Activated CD8-positive, alpha-beta memory T cell treated with anti-CD3 and anti-CD28 coated beads for 1 hour (primary cell): ENCODE measurements at regions not wholly inside any gene's neighbourhood (a gene's known extent, or its start where the extent isn't known, plus 50 kb on each side); places are given as distances from the start of the nearest gene placed in this dataset.
"Not testable (repeated sequence)": the region's sequence is repeated elsewhere in the genome, so short reads cannot be mapped to it uniquely, and the experiment has no call there.

Experiments used
- DNase-seq, 2 donors: peaks; one replicate each; pipeline ENCODE4 v3.0.0-alpha.2; 2020; ENCODE audit warnings: low read depth in 1 of 2; ENCODE audit errors: extremely low read depth in 1 of 2

DNA sequence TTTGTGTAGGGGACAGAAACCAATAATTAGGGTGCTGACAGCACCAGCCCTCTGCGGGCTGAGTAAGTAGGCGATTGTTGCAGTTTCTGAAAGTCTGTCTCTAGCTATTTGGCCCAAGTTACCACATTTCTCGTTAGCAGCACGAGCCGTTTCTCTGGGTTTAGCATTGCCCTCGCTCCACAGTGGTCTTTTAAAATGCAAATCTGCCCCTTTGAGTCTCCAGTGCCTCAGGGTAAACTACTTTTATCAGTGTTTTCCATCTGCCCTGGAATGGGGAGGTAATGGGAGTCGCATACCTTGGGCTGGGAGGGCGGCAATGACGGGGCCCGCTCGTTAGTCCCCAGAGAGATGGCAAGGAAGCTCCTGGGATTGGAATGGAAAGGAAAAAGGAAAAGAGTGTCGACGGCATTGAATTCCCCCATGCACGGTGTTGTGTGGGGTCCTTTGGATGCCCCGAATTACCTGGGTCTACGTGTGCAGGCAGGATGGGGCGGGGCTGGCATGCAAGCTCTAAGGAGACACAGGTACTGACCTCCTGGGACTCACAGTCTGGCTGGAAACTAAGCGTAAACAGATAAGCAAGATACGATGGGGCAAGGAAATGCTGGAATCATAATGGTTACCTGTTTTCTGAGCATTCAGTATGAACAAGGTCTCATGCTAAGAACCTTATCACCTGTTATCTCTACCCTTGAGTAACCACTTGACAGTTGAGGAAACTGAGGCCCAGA is 131.8 kb upstream of the MAP1LC3B2 start:
- DNase-seq, result no peak

DNA sequence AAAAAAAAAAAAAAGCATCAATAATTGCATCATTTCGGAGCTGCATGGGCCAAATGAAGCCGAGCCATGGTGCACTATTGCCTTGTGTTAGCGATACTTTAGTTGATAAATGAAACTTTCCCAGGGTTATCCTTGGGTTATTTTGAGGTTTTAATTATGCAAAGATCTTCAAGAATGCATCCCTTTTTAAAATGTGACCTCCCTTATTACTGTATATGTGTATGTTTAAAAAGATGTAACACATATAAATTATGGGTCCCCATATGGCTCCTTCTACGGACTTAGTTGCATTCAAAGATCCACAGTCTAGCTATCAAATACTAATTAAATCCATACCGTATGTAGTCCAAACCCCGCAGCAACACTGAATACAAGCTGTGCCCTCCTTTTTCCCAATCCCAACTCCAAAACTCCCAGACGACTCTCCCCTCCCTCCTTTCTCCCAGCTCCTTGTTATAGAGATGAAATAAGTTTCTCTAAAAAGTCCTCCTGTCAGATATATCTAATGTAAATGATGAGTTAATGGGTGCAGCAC is 129.3 kb upstream of the MAP1LC3B2 start:
- DNase-seq, result no peak

DNA sequence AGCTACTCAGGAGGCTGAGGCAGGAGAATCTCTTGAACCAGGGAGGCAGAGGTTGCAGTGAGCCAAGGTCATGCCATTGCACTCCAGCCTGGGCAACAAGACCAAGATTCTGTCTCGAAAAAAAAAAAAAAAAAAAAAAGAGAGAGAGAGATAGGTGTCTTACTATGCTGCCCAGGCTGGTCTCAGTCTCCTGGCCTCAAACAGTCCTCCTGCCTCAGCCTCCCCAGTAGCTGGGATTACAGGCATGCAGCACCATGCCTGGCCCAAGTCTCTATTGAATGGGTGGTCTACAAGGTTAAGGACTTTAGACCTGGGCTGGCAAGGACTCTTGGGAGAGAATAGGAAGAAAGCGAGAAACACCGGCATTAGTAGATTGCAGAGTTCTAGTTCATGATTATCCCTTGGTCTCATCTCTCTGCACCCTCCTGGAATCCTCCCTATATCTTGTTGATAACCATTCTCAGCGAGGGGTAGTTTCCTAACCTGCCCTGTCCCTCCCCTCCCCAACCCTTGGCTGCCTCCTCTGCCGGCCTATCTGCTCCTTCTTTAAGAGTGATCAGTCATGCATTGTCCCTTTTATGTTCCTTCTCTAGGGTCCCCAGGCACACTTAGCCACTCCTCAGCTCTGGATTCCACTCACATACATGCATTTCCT is 128.1 kb upstream of the MAP1LC3B2 start:
- no peak for DNase-seq

DNA sequence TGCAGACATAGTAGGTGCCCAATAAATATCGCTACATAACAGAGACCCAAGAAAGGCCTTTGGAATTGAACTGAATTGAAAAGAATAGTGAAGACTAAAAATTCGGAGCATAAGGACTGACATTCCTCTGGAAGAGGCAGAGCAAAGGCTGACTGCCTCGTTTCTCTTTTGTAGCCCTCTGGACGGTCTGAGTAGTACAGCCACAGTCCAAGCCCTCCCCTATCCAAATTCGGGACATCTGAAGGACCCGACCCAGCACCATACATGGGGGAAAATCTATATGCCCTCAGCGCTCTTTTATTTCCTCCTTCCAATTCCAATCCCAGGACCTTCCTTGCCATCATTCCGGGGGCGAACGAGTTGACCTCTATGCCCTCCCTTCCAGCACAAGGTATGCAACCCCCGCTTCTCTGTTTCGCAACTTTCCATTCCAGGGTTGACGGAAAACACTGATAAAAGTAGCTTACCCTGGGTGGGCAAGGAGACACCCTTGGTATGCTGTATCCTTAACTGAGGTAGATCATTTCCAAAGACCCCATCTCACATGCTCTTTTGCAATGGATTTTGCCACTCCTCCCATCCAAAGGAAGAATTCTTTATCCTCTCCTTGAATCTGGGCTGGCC is 127.4 kb upstream of the MAP1LC3B2 start:
- no peak for DNase-seq

DNA sequence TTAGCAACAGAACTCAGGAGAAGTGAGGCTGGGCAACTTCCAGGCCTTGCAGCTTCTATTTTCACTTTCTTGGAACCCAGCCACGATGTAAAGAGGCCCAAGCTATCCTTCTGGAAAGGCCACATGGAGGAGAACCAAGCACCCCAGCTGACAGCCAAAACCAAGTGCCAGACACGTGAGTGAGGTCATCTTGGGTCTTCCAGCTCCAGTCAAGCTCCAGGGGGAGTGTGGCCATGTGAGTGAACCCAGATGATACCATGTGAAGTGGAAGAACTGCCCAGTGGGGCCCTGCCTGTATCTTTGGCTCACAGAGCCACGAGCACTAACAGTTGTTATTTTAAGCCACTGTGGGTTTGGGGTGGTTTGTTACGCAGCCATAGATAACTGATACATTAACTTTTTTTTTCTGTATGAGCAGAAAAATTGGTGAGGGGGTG is 126.8 kb upstream of the MAP1LC3B2 start:
- no peak for DNase-seq

DNA sequence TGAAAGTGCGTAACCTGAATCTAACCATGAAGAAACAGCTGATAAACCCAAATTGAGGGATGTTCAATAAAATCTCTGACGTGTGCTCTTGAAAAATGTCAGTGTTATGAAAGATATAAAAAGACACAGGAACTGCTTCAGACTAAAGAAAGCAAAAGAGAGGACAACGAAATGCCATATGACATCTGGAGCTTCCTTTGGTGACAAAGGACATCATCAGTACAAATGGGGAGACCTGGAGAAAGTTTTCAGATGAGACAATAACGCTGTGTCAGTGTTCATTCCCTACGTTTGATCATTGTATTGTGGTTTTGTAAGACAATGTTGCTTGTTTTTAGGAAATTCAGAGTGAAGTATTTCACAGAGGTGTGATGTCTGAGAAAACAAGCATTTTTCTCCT is 125.9 kb upstream of the MAP1LC3B2 start:
- no peak for DNase-seq

DNA sequence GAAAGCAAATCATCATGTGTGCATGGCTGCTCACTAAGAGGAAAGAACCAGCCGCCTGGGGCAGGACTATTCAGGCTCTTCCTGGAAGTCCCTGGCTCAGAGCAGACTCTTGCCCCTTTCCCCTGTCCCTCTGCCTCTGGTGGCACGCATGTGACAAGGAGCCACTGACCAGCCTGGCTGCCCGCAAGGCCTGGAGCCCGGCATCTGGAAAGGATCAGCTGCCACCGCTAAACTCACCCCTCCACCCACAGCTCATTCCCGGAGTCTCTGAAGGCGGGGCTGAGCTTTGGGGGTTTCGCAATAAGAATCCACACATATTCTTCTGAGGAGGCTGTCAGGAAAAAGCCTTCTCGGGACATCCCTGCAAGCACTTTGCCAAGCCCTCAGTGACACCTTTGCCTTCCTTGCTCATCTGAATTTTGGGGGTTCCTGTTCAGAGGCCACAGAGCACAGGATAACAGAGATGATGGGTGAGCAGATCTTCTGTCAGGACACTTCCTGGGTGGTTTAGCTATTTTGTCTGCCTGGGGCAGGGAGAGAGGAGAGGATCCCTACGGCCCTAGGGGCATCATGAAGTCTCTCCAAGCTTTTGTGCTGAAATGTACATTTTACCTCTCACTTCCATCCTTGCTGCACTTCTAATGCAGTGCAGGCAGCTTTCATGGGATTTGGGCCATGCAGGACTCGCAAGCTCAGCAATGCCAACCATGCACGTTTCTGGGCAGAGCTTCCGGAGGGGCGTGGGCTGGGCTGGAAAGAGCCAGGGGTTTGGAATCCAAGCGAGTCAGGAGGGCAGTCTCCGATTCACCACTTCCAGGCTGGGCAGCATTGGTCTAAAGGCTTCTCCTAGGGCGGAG is 124.8 kb upstream of the MAP1LC3B2 start:
- DNase-seq, result no peak

DNA sequence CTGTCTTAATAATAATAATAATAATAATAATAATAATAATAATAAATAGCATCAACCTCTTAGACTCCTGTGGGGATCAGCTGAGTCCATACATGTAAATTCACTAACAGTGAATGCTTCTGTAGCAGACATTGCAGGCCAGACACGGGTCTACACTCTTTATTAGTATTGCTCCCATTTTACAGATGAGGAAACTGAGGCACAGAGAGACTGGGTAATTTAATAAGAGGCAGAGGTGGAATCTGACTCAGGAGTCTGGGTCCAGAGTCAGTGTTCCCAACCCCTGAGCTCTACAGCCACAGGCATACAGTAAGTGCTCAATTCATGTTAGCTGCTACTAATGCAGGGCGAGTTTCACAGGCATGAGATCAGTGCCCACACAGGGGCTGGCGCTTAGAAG is 123.2 kb upstream of the MAP1LC3B2 start:
- no peak for DNase-seq

DNA sequence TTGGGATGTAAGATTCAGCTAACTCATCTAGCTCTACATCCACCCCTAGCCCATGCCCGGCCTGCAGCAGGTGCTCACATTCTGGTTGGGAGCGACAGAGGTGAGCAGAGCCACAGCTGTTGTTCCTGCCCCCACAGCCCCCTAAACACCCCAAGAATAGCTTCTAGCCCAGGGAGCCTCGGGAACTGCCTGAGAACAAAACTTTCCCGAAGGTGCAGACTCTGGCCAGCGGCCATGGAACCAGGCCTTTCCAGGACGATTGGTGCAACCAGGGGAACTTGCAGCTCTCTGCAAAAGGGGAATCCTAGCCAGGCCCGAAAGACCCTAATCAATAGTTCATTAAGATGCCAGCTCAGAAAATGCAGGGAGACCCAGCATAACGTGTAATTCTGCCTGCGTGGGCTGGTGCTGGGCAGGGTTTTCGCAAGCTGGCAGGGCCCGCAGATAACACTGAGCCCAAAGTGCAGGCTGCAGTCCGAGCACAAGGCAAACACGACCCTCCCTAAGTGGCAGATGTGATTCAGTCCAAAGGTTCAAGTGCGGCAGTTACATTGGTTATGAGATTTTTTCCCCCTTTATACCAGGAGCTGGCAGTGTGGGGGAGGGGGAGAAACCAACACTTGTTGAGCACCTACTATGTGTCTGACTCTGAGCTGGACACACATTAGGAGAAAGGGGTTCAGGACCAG is 122.5 kb upstream of the MAP1LC3B2 start:
- DNase-seq, result no peak

DNA sequence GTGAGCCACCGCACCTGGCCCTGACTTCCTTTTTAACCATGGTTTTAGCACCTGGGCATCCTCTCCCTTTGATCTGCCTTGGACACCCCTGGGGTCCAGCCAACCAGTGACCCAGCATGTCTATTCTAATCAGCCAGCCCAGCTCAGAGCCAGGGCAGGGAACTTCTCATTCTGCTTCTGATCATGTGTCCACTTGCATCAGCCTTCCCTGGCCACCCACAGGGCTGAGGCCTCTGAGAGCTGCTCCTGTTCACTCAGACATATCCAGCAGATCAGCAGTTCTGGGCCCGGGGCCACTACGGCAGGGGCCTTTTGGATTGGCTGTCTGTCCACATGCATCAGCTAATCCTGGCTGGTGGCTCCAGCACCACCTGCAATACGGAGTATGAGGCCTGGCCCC is 117.9 kb upstream of the MAP1LC3B2 start:
- no peak for DNase-seq

DNA sequence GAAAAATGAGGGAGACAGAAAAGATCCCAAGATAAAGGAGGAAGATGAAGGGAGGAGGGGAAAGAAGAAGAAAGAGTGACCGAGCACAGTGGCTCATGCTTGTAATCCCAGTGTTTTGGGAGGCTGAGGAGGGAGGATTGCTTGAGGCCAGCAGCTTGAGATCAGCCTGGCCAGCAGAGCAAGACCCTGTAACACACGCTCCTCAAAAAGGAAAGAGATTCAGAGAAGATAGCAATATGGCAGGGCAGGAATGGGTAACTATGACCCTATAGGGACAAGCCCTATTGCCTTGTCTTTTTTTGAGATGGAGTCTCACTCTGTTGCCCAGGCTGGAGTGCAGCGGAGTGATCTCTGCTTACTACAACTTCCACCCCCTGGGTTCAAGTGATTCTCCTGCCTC is 116.9 kb upstream of the MAP1LC3B2 start:
- no peak for DNase-seq

DNA sequence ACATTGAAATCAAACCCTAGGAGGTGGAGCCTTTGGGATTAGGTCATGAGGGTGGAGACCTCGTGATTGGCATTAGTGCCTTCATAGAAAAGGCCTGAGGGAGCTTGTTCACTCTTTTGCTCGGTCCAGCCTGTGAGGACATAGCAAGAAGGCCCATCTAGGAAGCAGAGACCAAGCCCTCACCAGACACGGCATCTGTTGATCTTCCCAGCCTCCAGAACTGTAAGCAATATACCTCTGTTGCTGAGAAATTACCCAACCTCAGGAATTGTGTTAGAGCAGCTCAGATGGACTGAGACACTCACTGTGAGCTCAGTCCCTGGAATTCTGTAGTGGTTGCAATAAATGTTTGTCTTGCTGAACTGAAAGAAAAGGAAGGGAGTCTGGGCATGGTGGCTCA is 116.2 kb upstream of the MAP1LC3B2 start:
- no peak for DNase-seq

DNA sequence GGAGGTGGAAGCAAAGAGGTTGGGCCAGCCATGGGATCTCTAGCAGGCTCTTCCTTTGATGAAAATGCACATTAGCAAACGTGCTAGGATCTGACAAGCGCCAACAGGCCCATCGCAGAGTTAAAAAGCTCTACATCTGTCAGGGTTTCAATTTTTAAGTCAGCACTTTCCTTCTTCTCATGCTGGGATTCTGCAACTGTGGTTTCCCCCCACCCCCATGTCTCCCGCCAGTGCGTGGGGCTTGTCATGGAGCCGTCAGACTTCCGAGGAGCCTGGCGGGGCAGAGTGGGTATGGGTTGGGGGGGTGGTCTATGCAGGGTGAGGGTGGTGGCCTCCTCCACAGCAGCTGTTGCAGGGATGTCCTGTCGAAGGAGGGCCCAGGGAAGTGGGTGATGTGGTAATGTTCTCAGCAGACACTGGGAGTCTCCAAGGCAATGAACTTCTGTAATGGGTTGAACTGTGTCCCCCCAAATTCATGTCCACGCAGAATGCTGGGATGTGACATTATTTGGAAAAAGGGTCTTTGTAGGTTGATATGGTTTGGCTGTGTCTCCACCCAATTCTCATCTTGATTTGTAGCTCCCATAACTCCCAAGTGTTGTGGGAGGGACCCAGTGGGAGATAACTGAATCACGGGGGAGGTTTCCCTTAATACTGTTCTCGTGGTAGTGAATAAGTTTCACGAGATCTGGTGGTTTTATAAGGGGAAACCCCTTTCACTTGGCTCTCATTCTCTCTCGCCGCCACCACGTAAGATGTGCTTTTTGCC is 115.2 kb upstream of the MAP1LC3B2 start:
- no peak for DNase-seq

DNA sequence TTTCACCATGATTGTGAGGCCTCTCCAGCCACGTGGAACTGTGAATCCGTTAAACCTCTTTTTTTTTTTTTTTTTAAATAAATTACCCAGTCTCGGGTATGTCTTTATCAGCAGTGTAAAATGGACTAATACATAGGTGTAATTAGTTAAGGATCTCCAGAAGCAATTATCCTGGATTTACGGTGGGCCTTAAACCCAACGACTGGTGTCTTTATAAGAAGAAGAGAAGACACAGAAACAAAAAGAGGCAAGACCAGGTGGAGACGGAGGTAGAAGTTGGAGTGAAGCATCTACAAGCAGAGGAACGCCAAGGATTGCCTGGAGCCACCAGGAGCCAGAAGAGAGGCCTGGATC is 114.6 kb upstream of the MAP1LC3B2 start:
- DNase-seq, result no peak

DNA sequence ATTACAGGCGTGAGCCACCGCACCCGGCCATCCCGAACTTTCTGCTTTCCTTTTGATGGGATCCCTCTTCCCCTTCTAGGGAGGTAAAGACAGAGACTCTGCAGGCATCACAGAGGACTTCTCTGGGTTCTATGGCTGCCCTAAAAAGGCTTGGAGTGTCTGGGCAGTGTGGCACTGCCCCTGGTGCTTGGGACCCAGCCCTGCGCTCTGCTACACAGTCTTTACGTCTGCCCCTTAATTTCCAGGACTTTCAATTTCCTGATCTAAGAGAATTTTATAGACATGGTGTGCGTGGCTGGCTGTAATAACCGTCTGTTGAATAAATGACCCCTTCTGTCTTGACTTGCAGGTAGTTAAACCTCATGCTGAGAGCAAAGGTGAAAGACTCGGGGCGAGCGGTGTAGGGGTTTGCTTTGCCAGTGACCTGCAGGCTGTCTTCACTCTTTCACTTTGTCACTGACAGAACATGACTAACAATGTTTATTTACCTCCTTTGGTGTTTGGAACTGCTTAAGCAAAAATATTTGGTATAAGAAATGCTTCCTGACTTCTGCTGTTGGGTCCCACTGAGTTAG is 110.9 kb upstream of the MAP1LC3B2 start:
- no peak for DNase-seq

DNA sequence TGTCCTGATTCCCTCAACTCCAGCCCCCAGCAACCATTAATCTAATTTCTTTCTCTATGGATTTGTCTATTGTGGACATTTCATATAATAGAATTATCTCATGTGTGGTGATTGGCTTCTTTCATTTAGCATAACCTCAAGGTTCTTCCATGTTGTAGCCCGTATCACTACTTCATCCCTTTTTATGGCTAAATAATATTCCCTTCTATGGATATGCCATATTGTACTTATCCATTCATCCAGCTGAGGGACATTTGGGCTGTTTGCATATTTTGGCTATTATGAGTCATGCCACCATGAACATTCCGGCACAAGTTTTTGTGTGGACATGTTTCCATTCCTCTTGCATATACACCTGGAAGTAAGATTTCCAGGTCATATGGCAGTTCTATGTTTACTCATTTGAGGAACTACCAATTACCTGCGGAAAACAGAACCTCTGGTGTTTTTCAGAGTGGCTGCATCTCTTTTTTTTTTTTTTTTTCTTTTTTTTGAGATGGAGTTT is 108.7 kb upstream of the MAP1LC3B2 start:
- no peak for DNase-seq

DNA sequence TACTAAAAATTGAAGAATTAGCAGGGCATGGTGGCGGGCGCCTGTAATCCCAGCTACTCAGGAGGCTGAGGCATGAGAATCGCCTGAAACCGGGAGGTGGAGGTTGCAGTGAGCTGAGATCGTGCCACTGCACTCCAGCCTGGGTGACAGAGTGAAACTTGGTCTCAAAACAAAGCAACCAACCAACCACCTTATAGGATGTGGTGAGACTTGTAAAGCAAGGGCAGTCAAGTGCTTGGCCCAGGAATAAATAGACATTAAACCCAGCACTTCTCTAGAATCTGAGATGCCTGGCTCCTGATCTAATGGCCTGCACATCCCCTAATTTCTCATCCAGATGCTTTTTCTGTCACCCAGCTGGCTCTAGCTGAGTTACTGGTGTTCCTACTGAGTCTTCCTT is 106.2 kb upstream of the MAP1LC3B2 start:
- DNase-seq, result not testable (repeated sequence)

DNA sequence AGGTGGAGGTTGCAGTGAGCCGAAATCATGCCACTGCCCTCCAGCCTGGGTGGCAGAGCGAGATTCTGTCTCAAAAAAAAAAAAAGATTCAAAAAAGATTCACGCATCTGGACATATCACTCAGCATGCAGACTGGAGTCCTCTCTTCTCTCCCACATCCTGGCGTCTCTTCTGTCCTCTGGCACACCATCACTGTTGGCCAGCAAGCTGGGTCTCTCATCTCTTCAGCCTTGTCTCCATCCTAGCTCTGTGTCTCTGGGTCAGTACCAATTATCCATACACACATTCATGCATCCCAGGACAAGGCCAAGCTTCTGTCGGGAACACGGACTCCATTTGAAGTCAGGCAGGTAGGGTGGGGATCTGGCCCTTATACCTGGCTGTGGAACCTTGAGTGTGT is 105.5 kb upstream of the MAP1LC3B2 start:
- no peak for DNase-seq

DNA sequence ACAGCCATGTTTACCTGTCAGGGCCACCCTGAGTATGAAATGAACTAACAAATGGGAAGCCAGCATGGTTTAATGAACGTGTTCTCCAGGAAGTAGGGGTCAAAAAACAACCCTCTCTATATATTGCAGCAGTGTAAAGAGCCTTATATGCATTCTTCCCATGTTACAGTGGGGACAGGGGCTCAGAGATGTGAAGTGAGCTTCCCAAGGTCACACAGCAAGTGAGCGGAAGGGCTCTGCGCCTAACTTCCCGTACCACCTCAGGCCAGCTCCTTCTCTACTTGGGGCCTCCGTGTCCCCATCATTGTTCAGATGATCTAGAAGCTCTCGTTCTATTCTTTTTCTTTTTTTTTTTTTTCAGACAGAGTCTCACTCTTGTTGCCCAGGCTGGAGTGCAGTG is 105.1 kb upstream of the MAP1LC3B2 start:
- DNase-seq, result no peak
